GM21367 (cell line): ENCODE measurements at regions not wholly inside any gene's neighbourhood (a gene's known extent, or its start where the extent isn't known, plus 50 kb on each side); places are given as distances from the start of the nearest gene placed in this dataset.
"Not testable (repeated sequence)": the region's sequence is repeated elsewhere in the genome, so short reads cannot be mapped to it uniquely, and the experiment has no call there.

ENCODE experiments used
- ATAC-seq: cut with Tn5 transposase; IDR thresholded peaks from one replicate; pipeline ENCODE4 v1.9.1; 2021; ENCODE audit not compliant: unreplicated experiment

DNA sequence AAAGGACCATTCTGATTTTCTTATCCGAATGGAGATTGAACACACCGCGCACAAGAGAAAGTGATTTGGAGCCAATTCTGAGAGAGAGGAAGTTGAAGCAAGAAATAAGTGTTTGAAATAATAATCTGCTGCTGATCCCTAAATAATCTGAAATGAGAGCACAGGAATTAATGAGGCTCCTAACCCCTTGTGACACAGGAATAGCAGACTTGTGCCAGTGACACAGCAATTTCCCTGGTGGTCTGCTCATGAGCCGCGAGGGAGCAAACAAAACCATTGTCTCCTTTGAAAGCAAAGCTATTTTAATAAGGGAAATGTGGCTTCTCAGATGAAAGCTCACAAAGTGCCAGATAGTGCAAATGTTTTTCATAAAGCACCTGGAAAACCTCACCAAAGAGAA, 936.1 kb upstream of the WWC1 start:
- no peak for ATAC-seq

DNA sequence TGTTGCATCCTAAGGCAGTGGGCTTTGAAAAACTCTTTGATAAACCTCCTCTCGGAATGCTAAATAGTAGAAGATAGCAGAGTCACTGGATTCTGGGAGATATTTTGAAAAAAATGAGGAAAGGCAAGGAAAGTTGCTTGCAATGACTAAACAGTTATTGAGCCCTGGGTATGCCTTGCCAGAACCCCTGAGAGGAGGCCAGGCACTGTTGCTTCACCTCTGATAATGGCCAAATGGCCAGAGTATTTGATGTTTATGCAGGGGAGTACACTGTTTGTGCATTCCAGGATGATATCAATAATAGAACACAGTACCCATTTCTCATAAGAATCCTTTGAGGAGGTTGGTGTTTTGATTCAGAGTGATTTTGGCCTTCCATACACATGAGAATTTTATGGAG, 935.1 kb upstream of the WWC1 start:
- ATAC-seq: no peak

DNA sequence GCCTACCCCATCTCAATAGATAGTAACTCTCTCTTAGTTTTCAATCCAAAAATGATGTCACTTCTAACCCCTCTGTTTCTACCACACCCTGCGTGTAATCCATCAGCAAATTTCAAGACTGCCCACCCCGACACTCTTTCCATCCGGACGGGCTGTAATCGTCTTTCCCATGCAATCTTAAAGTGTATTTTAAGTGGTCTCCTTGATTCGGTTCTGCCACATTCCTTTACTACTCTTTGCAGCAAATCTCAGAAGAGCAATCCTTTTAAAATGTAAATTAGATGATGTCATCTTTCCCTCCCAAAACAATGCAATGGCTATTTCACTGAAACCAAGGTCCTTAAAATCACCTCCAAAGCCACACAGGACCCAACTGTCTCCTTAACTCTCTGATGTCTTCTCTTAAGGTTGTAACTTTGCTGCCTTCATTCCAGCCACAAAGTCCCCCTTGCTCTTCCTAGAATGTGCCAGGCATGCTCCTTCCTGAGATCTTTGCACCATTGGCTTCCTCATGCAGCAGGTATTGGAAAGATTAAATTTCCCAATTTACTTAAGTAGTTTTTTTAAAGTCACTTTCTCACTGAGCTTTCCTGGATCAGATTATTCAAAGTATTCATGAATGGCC, 932.5 kb upstream of the WWC1 start:
- ATAC-seq: no peak

GRCh38 chr5:167361795-167362194, 929.6 kb upstream of the WWC1 start:
- no peak for ATAC-seq

GRCh38 chr5:167363065-167363464, 928.4 kb upstream of the WWC1 start:
- no peak for ATAC-seq

GRCh38 chr5:167375125-167375524, 916.3 kb upstream of the WWC1 start:
- ATAC-seq: no peak

GRCh38 chr5:167378894-167379723, 912.3 kb upstream of the WWC1 start:
- no peak for ATAC-seq

GRCh38 chr5:167381457-167381856, 910.0 kb upstream of the WWC1 start:
- ATAC-seq: no peak

GRCh38 chr5:167389537-167389936, 901.9 kb upstream of the WWC1 start:
- no peak for ATAC-seq

- ATAC-seq: not testable (repeated sequence)
These were observed 900.2 kb upstream of the WWC1 start for GRCh38 chr5:167391286-167391685.

GRCh38 chr5:167392240-167392639, 899.2 kb upstream of the WWC1 start:
- no peak for ATAC-seq

DNA sequence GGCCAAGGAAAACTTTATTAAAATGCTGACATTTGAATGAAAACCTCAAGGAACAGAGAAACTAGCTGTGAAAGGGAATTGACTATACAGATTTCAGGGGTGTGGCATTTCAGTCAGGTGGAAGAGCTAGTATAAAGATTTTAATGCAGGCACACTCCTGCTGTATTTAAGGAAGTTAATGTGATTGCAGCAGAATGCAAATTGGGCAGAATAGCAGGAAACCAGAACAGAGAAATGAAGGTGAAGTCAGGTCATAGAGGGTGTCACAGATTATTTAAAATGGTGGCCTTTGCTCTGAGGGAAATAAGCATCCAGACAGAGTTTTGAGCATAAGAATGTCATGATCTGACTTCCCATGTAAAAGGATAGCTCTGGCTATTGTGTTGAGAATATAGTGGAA, 898.1 kb upstream of the WWC1 start:
- no peak for ATAC-seq

DNA sequence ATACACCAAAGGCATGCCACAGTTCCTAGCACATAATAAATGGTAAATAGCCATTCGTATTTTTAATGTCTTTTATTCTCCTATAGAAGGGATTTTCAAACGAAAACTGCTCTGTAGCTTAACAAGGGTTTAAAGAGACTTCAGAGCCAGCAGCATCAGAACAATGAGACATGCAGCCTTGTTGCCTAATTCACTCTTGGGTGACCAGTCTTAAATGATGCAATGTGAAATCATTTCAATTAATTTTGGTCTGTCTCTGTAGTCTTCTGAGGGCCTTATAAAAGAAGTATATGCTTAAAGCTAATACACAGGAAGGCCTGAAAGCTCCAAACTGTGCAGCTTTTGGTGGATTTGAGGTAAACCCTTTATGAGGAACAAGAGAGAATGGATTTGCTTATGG, 888.8 kb upstream of the WWC1 start:
- no peak for ATAC-seq

DNA sequence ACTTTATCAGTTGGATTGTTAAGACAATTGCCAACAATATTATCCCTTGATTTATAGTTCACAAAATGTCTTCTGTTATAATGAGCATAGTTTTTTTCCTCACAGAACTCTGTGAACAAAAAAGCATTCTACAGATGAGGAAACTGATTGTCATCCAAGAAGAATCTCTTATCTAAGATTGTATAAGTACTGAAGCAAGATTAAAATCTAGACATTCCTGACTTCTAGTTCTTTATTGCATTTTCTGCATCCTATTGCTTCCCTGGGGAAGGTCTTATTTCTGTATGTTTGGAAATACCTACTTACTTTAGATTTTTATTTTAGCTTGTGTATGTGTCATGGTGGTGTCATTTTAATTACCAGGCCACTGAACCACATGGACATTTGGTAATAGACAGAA, 884.9 kb upstream of the WWC1 start:
- ATAC-seq: no peak

- ATAC-seq: no peak
These were observed 878.9 kb upstream of the WWC1 start for GRCh38 chr5:167412556-167412955.

DNA sequence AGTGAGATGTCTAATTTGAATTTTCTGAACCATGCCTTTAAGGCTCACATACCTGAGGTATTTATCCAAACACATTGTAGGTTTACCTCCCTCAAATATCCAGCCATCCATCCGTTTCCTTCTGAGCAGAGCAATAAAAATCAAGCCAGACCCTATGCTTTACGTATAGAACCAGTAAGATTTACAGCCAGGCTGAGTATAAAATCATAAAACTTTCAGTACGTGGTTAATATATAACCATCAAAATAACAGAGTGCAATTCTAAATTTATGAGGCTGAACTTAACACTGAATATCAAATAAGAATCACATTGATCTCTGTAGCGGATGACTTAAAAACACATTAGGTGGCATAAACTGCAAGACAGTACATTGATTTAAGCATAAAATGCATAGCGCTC, 877.9 kb upstream of the WWC1 start:
- no peak for ATAC-seq

- no peak for ATAC-seq
These were observed 876.8 kb upstream of the WWC1 start for GRCh38 chr5:167414611-167415010.

- ATAC-seq: no peak
These were observed 875.4 kb upstream of the WWC1 start for GRCh38 chr5:167415779-167416746.

- ATAC-seq: no peak
These were observed 873.8 kb upstream of the WWC1 start for GRCh38 chr5:167417662-167418061.

GRCh38 chr5:167425161-167425560, 866.3 kb upstream of the WWC1 start:
- ATAC-seq: no peak

DNA sequence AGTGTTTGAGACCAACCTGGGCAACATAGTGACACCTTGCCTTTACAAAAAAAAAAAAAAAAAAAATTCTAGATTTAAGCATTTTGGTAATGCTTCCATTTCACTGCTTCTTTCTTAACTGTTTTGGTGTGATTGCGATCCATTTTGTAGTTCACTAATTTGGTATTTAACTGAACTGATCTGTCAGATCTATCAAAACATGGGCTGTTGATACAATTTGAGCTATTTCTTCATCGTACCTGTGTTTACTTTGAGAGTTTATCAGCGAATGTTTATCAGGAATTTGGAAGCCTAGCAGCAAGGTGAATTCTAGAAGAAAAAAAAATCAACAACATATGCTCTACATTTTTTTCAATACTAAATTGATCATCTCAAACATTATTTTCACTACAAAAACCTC, 864.9 kb upstream of the WWC1 start:
- no peak for ATAC-seq

GRCh38 chr5:167427641-167428040, 863.8 kb upstream of the WWC1 start:
- not testable (repeated sequence) for ATAC-seq
